DOHH2 (cell line): ENCODE measurements at regions not wholly inside any gene's neighbourhood (a gene's known extent, or its start where the extent isn't known, plus 50 kb on each side); places are given as distances from the start of the nearest gene placed in this dataset.

ENCODE experiments used
- CTCF ChIP-seq: fragments of 200-600 bp; sonication (generic); IDR thresholded peaks from one replicate; pipeline ENCODE4 v1.5.1; 2014; ENCODE audit warnings: antibody characterized with exemption, mild to moderate bottlenecking, low read depth, low read length; ENCODE audit not compliant: poor library complexity, severe bottlenecking
- EZH2phosphoT487 ChIP-seq: fragments of 200-600 bp; sonication (generic); IDR thresholded peaks from 2 replicates; pipeline ENCODE4 v1.6.1; 2017; ENCODE audit warnings: borderline replicate concordance, mild to moderate bottlenecking, antibody characterized with exemption, low read length, moderate library complexity, mixed read lengths

- no peak for TF ChIP-seq CTCF
- no peak for TF ChIP-seq EZH2phosphoT487
Measured at GRCh38 chr6:166824146-166824879, 132.0 kb downstream of the RNASET2 start.
